Neural progenitor cell (in vitro differentiated cells): ENCODE measurements at regions not wholly inside any gene's neighbourhood (a gene's known extent, or its start where the extent isn't known, plus 50 kb on each side); places are given as distances from the start of the nearest gene placed in this dataset.

Experiments used
- CTCF ChIP-seq: fragments of 200-600 bp; sonication (generic); IDR thresholded peaks from 2 replicates; pipeline ENCODE4 v1.5.1; 2017; ENCODE audit warnings: antibody characterized with exemption, mild to moderate bottlenecking
- EZH2 ChIP-seq: fragments of 200-600 bp; sonication (generic); IDR thresholded peaks from 2 replicates; pipeline ENCODE4 v1.6.1; 2017; ENCODE audit warnings: antibody characterized with exemption, mild to moderate bottlenecking, moderate library complexity
- EZH2phosphoT487 ChIP-seq: fragments of 200-600 bp; sonication (generic); IDR thresholded peaks from 2 replicates; pipeline ENCODE4 v1.6.1; 2017; ENCODE audit warnings: antibody characterized with exemption

GRCh38 chr7:68725843-68726785 lies 872.2 kb upstream of the AUTS2 start:
- peak; percentile 27 for TF ChIP-seq CTCF
- TF ChIP-seq EZH2 = no peak
- no peak for TF ChIP-seq EZH2phosphoT487
